ENCODE measurements at regions not wholly inside any gene's neighbourhood (a gene's known extent, or its start where the extent isn't known, plus 50 kb on each side); places are given as distances from the start of the nearest gene placed in this dataset.

DNA sequence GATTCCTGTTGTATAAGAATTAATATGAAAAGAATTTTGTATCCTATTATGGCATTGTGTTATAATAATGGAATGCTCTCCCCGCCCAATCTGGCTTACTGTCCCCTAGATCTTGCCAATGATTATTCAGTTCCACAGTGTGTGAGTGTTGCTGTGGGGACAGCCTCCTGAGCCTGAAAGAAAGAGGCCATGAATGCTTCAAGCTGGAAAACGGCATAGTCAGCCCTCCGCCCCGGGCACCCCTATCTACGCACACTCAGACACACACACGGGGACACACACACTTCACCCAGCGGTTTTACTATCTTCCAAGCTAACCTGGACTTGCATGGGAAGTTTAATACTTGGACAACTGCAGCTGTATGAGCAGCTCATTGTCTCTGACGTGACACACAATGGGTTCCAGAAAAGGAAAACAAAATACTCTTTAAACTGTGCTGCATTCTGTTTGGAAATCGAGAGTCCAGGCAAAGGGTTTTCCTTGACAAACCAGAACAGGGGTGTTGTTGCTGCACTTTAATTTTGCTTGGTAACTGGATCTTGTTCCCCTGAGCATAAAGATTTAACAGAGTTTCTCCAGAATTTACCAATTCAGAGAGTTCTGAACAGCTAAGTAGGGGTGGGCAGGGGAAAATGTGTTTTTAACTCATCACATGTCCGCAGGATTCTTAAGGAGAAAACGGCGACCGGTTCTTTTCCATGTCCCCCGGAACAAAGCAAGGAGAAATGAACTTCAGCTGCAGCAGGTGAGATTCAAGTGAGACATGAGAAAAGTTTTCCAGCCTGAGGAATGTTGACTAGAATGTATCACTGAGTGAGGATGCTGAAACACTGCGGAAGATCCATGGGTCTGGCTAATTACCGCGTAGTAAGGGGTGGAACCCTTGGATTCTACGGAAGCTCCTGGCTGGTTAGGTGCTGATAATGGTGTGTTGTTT lies 472.9 kb downstream of the FOXO1 start:
- no peaks in the 10 kb centered on the region for H3K4me1 ChIP-seq (replicated peaks in 1 of 2; ENCODE audit: control insufficient read depth in 2 of 2, insufficient read depth in 2 of 2, low read length in 2 of 2)
- FAIRE-seq = no peak
- no peak for DNase-seq (ENCODE audit: extremely low read depth in 1 of 4, low spot score in 3 of 4)
- no peaks in the 10 kb centered on the region for H4K20me1 ChIP-seq (replicated peaks; ENCODE audit: control insufficient read depth, insufficient read depth, low read length)
- H3K9me1 ChIP-seq (ENCODE audit: control insufficient read depth, insufficient read depth, low read length) = no peaks in the 10 kb centered on the region
- in situ Hi-C loops (cut with MboI) (no loop called here), intact Hi-C loops (cut with micrococcal nuclease) (no loop called here)
- no peak overlapping the region for H3K27ac ChIP-seq (ENCODE audit: extremely low read depth, low read depth, low read length)
- H3K9ac ChIP-seq (ENCODE audit: insufficient read depth in 1 of 2, low read depth in 2 of 2, low read length in 2 of 2) = no peak overlapping the region
- H3K79me2 ChIP-seq (ENCODE audit: control insufficient read depth, insufficient read depth, low read length) = no peaks in the 10 kb centered on the region
- POLR2A ChIA-PET = no interaction called here
- H3K4me2 ChIP-seq (ENCODE audit: insufficient read depth, low read length) = no peak overlapping the region
- peaks cover 5 to 17% of the 10 kb centered on the region in 2 experiments; a peak in 3 of 5 replicates for H3K27me3 ChIP-seq (ENCODE audit: control insufficient read depth in 2 of 2, insufficient read depth in 2 of 2, low read length in 2 of 2)
- BruUV-seq (replicated peaks) = no TSS peak
- CTCF ChIA-PET (ENCODE audit: low intra/inter-chr PET ratio) = no interaction called here
- no peak overlapping the region for H2AFZ ChIP-seq (ENCODE audit: low read depth, low read length)
- TF ChIP-seq PHB2 (IDR thresholded peaks at IDR 0.05; ENCODE audit: low read depth) = no peak
- TF ChIP-seq KLF13 (tag; IDR thresholded peaks at IDR 0.05; ENCODE audit: borderline replicate concordance, low read depth) = no peak
- TF ChIP-seq TAF15 (IDR thresholded peaks at IDR 0.05; ENCODE audit: low read depth, low read length) = no peak
- TF ChIP-seq, protein P1, sequence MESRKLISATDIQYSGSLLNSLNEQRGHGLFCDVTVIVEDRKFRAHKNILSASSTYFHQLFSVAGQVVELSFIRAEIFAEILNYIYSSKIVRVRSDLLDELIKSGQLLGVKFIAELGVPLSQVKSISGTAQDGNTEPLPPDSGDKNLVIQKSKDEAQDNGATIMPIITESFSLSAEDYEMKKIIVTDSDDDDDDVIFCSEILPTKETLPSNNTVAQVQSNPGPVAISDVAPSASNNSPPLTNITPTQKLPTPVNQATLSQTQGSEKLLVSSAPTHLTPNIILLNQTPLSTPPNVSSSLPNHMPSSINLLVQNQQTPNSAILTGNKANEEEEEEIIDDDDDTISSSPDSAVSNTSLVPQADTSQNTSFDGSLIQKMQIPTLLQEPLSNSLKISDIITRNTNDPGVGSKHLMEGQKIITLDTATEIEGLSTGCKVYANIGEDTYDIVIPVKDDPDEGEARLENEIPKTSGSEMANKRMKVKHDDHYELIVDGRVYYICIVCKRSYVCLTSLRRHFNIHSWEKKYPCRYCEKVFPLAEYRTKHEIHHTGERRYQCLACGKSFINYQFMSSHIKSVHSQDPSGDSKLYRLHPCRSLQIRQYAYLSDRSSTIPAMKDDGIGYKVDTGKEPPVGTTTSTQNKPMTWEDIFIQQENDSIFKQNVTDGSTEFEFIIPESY (CRISPR knock-in tag; IDR thresholded peaks at IDR 0.05) = no peak
- TF ChIP-seq, protein P2, sequence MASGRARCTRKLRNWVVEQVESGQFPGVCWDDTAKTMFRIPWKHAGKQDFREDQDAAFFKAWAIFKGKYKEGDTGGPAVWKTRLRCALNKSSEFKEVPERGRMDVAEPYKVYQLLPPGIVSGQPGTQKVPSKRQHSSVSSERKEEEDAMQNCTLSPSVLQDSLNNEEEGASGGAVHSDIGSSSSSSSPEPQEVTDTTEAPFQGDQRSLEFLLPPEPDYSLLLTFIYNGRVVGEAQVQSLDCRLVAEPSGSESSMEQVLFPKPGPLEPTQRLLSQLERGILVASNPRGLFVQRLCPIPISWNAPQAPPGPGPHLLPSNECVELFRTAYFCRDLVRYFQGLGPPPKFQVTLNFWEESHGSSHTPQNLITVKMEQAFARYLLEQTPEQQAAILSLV (tag; IDR thresholded peaks at IDR 0.05) = no peak
- TF ChIP-seq CREBBP (IDR thresholded peaks at IDR 0.05; ENCODE audit: low read depth, low read length) = no peak
- TF ChIP-seq PHF20 (IDR thresholded peaks at IDR 0.05; ENCODE audit: partially characterized antibody) = no peak
- no peak for TF ChIP-seq DDX20 (tag; IDR thresholded peaks at IDR 0.05; ENCODE audit: low read depth)
- TF ChIP-seq TEAD4 (IDR thresholded peaks at IDR 0.05; ENCODE audit: low read length) = no peak
- no peak for TF ChIP-seq TEAD4 (CRISPR knock-in tag; IDR thresholded peaks at IDR 0.05; ENCODE audit: borderline replicate concordance)
- no peak for TF ChIP-seq SNIP1 (IDR thresholded peaks at IDR 0.05; ENCODE audit: low read depth)
- no peak for TF ChIP-seq ASH1L (IDR thresholded peaks at IDR 0.05; ENCODE audit: borderline replicate concordance, low read depth, partially characterized antibody)
- no peak for TF ChIP-seq ZZZ3 (IDR thresholded peaks at IDR 0.05)
- TF ChIP-seq KAT8 (IDR thresholded peaks at IDR 0.05; ENCODE audit: low read depth) = no peak
- ATAC-seq = no peak
- no peaks in the 10 kb centered on the region for H3K36me3 ChIP-seq (ENCODE audit: control insufficient read depth, insufficient read depth, low read length)
- no peaks in the 10 kb centered on the region for H3K9me3 ChIP-seq (replicated peaks; ENCODE audit: control insufficient read depth, insufficient read depth, low read depth, low read length)
- H3K4me3 ChIP-seq = no peak overlapping the region
- WGBS (ENCODE audit: insufficient coverage, low coverage, missing lambda C conversion rate) = 2% methylated on average over 16 of the region's 18 CpGs
